ENCODE measurements at regions not wholly inside any gene's neighbourhood (a gene's known extent, or its start where the extent isn't known, plus 50 kb on each side); places are given as distances from the start of the nearest gene placed in this dataset.

DNA sequence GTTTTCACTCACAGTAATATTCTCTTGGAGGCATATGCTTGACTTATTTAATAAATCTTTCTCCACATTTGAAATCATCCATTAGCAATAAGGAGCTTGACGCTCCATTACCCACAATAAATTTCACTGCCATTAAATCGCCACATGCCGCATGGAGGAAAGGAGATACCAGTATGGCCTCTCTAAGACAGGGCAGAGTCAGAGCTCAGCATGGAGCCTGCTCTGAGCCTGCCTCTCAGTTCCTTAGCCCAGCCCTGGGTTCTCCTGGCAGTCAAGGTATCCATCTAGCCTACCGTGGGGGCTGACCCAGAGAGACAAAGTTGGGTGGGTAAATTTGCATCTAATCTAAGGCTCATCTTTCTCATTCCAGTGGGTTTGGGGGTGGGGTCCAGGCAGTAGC lies 80.3 kb upstream of the CES5A start:
- ChIA-PET CTCF (interaction anchor here (2.1 to 4.0 kb wide), 2 partner anchors 10 to 12 kb away, joined by 6 to 11 read pairs; no protein-coding TSS in a partner anchor), POLR2A (no interaction called here)
- H3K27ac ChIP-seq (ENCODE audit: extremely low read depth, low read depth, low read length) = no peak overlapping the region
- no peaks in the 10 kb centered on the region for H3K4me1 ChIP-seq (ENCODE audit: control insufficient read depth, insufficient read depth, low read length)
- no peaks in the 10 kb centered on the region for H3K36me3 ChIP-seq (ENCODE audit: control insufficient read depth in 2 of 2, insufficient read depth in 1 of 2, low read length in 2 of 2)
- TF ChIP-seq ZNF785 (tag by site-specific recombination; IDR thresholded peaks at IDR 0.05) (no peak), IKZF3 (tag by site-specific recombination; IDR thresholded peaks at IDR 0.05) (0 out of 2 replicates have a peak, but pooled peaks have one; percentile 24), ZNF654 (tag by site-specific recombination; IDR thresholded peaks at IDR 0.05; ENCODE audit: low read depth) (no peak), ZIC2 (tag by site-specific recombination; IDR thresholded peaks at IDR 0.05) (peak; percentile 64), ZNF530 (tag by site-specific recombination; IDR thresholded peaks at IDR 0.05; ENCODE audit: low read depth) (no peak), OSR2 (tag by site-specific recombination; IDR thresholded peaks at IDR 0.05) (0 out of 2 replicates have a peak, but pooled peaks have one; percentile 35)
- H3K4me3 ChIP-seq (ENCODE audit: low read depth, low read length) = no peak overlapping the region
- no peaks in the 10 kb centered on the region for H3K9me3 ChIP-seq (ENCODE audit: control insufficient read depth, insufficient read depth, low read depth, low read length)

DNA sequence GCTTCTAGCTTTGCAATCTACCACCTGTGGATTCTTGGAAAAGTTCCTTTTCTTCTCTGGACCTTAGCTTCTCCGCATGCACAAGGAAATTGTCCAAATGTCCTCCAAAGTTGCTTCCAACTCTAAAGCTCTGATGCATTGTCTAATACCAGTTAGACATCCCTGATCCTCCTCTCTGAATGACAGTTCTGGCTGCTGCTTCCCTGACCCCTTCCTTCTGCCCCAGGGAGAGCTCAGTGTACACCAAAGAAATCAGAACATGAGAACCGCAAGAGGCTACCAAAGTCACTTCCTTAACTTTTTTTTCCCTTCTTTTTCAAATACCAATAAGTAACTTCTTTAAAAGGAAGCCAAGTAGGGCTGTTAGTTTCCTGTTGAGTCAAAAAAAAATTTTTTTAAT lies 79.7 kb upstream of the CES5A start:
- POLR2A ChIA-PET = no interaction called here
- CTCF ChIA-PET = interaction anchor here (2.1 to 4.0 kb wide), 2 partner anchors 10 to 12 kb away, joined by 6 to 11 read pairs; no protein-coding TSS in a partner anchor

DNA sequence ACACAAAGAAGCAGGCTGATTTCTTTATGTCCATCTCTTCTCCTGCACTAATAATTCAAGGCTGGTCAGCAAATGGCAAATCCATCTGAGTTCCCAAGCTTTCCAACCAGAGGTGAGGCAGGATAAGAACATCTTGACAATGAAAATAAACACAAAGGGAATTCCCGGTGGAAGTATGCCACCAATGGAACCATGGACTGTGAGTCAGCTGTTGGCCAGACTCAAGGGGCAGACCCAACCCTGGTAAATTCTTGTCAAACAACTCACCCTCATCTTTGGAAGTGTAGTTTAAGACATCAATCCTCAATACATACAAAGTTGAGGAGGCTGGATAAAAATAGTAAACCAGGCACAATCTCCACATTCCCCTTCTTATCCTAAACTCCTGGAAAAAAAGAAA lies 74.3 kb upstream of the CES5A start:
- POLR2A ChIA-PET = no interaction called here
- CTCF ChIA-PET = no interaction called here

More for the DNA sequence above, 79.7 kb upstream of the CES5A start:
- Histone ChIP-seq H3K4me3 (ENCODE audit: low read depth, low read length) (no peak overlapping the region), H3K4me1 (ENCODE audit: control insufficient read depth, insufficient read depth, low read length) (no peaks in the 10 kb centered on the region), H3K9me3 (ENCODE audit: control insufficient read depth, insufficient read depth, low read depth, low read length) (no peaks in the 10 kb centered on the region), H3K36me3 (ENCODE audit: control insufficient read depth in 2 of 2, insufficient read depth in 1 of 2, low read length in 2 of 2) (no peaks in the 10 kb centered on the region), H3K27ac (ENCODE audit: extremely low read depth, low read depth, low read length) (no peak overlapping the region)
- TF ChIP-seq, protein P1, sequence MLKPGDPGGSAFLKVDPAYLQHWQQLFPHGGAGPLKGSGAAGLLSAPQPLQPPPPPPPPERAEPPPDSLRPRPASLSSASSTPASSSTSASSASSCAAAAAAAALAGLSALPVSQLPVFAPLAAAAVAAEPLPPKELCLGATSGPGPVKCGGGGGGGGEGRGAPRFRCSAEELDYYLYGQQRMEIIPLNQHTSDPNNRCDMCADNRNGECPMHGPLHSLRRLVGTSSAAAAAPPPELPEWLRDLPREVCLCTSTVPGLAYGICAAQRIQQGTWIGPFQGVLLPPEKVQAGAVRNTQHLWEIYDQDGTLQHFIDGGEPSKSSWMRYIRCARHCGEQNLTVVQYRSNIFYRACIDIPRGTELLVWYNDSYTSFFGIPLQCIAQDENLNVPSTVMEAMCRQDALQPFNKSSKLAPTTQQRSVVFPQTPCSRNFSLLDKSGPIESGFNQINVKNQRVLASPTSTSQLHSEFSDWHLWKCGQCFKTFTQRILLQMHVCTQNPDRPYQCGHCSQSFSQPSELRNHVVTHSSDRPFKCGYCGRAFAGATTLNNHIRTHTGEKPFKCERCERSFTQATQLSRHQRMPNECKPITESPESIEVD (tag by site-specific recombination; IDR thresholded peaks at IDR 0.05) = no peak
- TF ChIP-seq SCRT2 (tag by site-specific recombination; IDR thresholded peaks at IDR 0.05) = peak; percentile 47

DNA sequence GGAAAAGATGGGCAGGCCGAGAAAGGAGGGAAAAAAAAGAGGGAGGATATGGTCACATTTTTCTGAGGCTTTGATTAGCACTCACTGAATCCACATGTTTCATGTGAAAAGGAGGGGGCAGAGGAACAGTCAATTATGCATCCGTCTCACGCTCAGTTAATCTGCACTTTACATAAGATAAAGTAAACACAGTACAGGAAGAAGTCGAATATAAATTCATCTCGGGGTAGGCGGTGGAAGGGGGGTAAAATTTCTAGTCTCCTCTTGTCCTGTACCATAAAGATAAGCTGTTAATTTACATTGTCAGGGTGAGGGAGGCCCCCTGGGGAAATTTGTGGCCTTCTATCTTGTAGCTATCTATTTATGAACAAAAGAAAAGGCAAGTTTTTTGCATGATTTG lies 73.1 kb upstream of the CES5A start:
- POLR2A ChIA-PET = no interaction called here
- CTCF ChIA-PET = no interaction called here
- H3K4me1 ChIP-seq (ENCODE audit: control insufficient read depth, insufficient read depth, low read length) = peaks cover 15% of the 10 kb centered on the region
- peak; percentile 54 for TF ChIP-seq WT1 (tag by site-specific recombination; IDR thresholded peaks at IDR 0.05)
- 0 out of 2 replicates have a peak, but pooled peaks have one; percentile 15 for TF ChIP-seq ZFHX2 (tag by site-specific recombination; conservative IDR thresholded peaks at IDR 0.05)
- TF ChIP-seq, protein P2, sequence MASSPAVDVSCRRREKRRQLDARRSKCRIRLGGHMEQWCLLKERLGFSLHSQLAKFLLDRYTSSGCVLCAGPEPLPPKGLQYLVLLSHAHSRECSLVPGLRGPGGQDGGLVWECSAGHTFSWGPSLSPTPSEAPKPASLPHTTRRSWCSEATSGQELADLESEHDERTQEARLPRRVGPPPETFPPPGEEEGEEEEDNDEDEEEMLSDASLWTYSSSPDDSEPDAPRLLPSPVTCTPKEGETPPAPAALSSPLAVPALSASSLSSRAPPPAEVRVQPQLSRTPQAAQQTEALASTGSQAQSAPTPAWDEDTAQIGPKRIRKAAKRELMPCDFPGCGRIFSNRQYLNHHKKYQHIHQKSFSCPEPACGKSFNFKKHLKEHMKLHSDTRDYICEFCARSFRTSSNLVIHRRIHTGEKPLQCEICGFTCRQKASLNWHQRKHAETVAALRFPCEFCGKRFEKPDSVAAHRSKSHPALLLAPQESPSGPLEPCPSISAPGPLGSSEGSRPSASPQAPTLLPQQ (tag by site-specific recombination; IDR thresholded peaks at IDR 0.05) = no peak
- TF ChIP-seq ZNF423 (tag by site-specific recombination; IDR thresholded peaks at IDR 0.05) = no peak
- no peak for TF ChIP-seq GFI1B (tag by site-specific recombination; IDR thresholded peaks at IDR 0.05)
- peak; percentile 54; the same call in 1 of the 2 replicates for TF ChIP-seq SP7 (tag by site-specific recombination; IDR thresholded peaks at IDR 0.05)
- TF ChIP-seq EGR2 (tag by site-specific recombination; IDR thresholded peaks at IDR 0.05; ENCODE audit: low read depth) = peak; percentile 39
- peak; percentile 32; the same call in 1 of the 2 replicates for TF ChIP-seq FEZF1 (tag by site-specific recombination; IDR thresholded peaks at IDR 0.05)
- peak; percentile 42; the same call in 1 of the 2 replicates for TF ChIP-seq OSR2 (tag by site-specific recombination; IDR thresholded peaks at IDR 0.05)
- TF ChIP-seq ZBTB20 (tag by site-specific recombination; IDR thresholded peaks at IDR 0.05) = 0 out of 2 replicates have a peak, but pooled peaks have one; percentile 4
- TF ChIP-seq, protein P3, sequence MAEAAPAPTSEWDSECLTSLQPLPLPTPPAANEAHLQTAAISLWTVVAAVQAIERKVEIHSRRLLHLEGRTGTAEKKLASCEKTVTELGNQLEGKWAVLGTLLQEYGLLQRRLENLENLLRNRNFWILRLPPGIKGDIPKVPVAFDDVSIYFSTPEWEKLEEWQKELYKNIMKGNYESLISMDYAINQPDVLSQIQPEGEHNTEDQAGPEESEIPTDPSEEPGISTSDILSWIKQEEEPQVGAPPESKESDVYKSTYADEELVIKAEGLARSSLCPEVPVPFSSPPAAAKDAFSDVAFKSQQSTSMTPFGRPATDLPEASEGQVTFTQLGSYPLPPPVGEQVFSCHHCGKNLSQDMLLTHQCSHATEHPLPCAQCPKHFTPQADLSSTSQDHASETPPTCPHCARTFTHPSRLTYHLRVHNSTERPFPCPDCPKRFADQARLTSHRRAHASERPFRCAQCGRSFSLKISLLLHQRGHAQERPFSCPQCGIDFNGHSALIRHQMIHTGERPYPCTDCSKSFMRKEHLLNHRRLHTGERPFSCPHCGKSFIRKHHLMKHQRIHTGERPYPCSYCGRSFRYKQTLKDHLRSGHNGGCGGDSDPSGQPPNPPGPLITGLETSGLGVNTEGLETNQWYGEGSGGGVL (tag by site-specific recombination; IDR thresholded peaks at IDR 0.05) = peak; percentile 33

More for the DNA sequence above, 74.3 kb upstream of the CES5A start:
- H3K36me3 ChIP-seq (ENCODE audit: control insufficient read depth in 2 of 2, insufficient read depth in 1 of 2, low read length in 2 of 2) = no peaks in the 10 kb centered on the region
- no peak overlapping the region for H3K27ac ChIP-seq (ENCODE audit: extremely low read depth, low read depth, low read length)
- H3K9me3 ChIP-seq (ENCODE audit: control insufficient read depth, insufficient read depth, low read depth, low read length) = no peaks in the 10 kb centered on the region
- peaks cover 15% of the 10 kb centered on the region for H3K4me1 ChIP-seq (ENCODE audit: control insufficient read depth, insufficient read depth, low read length)
- no peak overlapping the region for H3K4me3 ChIP-seq (ENCODE audit: low read depth, low read length)
- TF ChIP-seq ZNF404 (tag by site-specific recombination; IDR thresholded peaks at IDR 0.05) (no peak), ZNF624 (tag by site-specific recombination; IDR thresholded peaks at IDR 0.05) (no peak), ZNF324 (tag by site-specific recombination; IDR thresholded peaks at IDR 0.05) (no peak), GLI4 (tag by site-specific recombination; IDR thresholded peaks at IDR 0.05) (no peak), YY2 (tag by site-specific recombination; IDR thresholded peaks at IDR 0.05) (no peak), ZNF202 (tag by site-specific recombination; IDR thresholded peaks at IDR 0.05; ENCODE audit: borderline replicate concordance) (no peak), ZNF16 (tag by site-specific recombination; IDR thresholded peaks at IDR 0.05; ENCODE audit: low read depth) (no peak)
- TF ChIP-seq, protein P4, sequence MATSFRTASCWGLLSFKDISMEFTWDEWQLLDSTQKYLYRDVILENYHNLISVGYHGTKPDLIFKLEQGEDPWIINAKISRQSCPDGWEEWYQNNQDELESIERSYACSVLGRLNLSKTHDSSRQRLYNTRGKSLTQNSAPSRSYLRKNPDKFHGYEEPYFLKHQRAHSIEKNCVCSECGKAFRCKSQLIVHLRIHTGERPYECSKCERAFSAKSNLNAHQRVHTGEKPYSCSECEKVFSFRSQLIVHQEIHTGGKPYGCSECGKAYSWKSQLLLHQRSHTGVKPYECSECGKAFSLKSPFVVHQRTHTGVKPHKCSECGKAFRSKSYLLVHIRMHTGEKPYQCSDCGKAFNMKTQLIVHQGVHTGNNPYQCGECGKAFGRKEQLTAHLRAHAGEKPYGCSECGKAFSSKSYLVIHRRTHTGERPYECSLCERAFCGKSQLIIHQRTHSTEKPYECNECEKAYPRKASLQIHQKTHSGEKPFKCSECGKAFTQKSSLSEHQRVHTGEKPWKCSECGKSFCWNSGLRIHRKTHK (tag by site-specific recombination; IDR thresholded peaks at IDR 0.05) = no peak

More for the DNA sequence above, 73.1 kb upstream of the CES5A start:
- no peak overlapping the region for H3K27ac ChIP-seq (ENCODE audit: extremely low read depth, low read depth, low read length)
- no peaks in the 10 kb centered on the region for H3K36me3 ChIP-seq (ENCODE audit: control insufficient read depth in 2 of 2, insufficient read depth in 1 of 2, low read length in 2 of 2)
- H3K4me3 ChIP-seq (ENCODE audit: low read depth, low read length) = no peak overlapping the region
- no peaks in the 10 kb centered on the region for H3K9me3 ChIP-seq (ENCODE audit: control insufficient read depth, insufficient read depth, low read depth, low read length)
